DMS79 (cell line): ENCODE measurements at regions not wholly inside any gene's neighbourhood (a gene's known extent, or its start where the extent isn't known, plus 50 kb on each side); places are given as distances from the start of the nearest gene placed in this dataset.
"Not testable (repeated sequence)": the region's sequence is repeated elsewhere in the genome, so short reads cannot be mapped to it uniquely, and the experiment has no call there.

ENCODE experiments used
- DNase-seq: peaks from one replicate; lab custom pipeline; 2025; lab: John Stamatoyannopoulos, UW

- DNase-seq = no peak
Observed at GRCh38 chr12:92398565-92399309, 253.1 kb upstream of the BTG1 start.

GRCh38 chr12:92396647-92397252 lies 251.1 kb upstream of the BTG1 start:
- no peak for DNase-seq

GRCh38 chr12:92395322-92395721 lies 249.7 kb upstream of the BTG1 start:
- no peak for DNase-seq

GRCh38 chr12:92394895-92395294 lies 249.2 kb upstream of the BTG1 start:
- no peak for DNase-seq

- no peak for DNase-seq
Observed at GRCh38 chr12:92393504-92393903, 247.9 kb upstream of the BTG1 start.

- not testable (repeated sequence) for DNase-seq
Observed at GRCh38 chr12:92391726-92392125, 246.1 kb upstream of the BTG1 start.

GRCh38 chr12:92389466-92389865 lies 243.8 kb upstream of the BTG1 start:
- no peak for DNase-seq

GRCh38 chr12:92385296-92385695 lies 239.7 kb upstream of the BTG1 start:
- no peak for DNase-seq

- no peak for DNase-seq
Observed at GRCh38 chr12:92384571-92384970, 238.9 kb upstream of the BTG1 start.

- DNase-seq = no peak
Observed at GRCh38 chr12:92382383-92382878, 236.8 kb upstream of the BTG1 start.

GRCh38 chr12:92381856-92382255 lies 236.2 kb upstream of the BTG1 start:
- no peak for DNase-seq

- DNase-seq = no peak
Observed at GRCh38 chr12:92378682-92379479, 233.2 kb upstream of the BTG1 start.

- DNase-seq = not testable (repeated sequence)
Observed at GRCh38 chr12:92375504-92375903, 229.9 kb upstream of the BTG1 start.

GRCh38 chr12:92370828-92371227 lies 225.2 kb upstream of the BTG1 start:
- no peak for DNase-seq

GRCh38 chr12:92369636-92370035 lies 224.0 kb upstream of the BTG1 start:
- no peak for DNase-seq

GRCh38 chr12:92369056-92369455 lies 223.4 kb upstream of the BTG1 start:
- DNase-seq = no peak

GRCh38 chr12:92365836-92366235 lies 220.2 kb upstream of the BTG1 start:
- DNase-seq = no peak

- no peak for DNase-seq
Observed at GRCh38 chr12:92365333-92365732, 219.7 kb upstream of the BTG1 start.

- no peak for DNase-seq
Observed at GRCh38 chr12:92363295-92364146, 217.9 kb upstream of the BTG1 start.

- DNase-seq = no peak
Observed at GRCh38 chr12:92362785-92363184, 217.1 kb upstream of the BTG1 start.

- no peak for DNase-seq
Observed at GRCh38 chr12:92362126-92362525, 216.5 kb upstream of the BTG1 start.

- DNase-seq = no peak
Observed at GRCh38 chr12:92360543-92360942, 214.9 kb upstream of the BTG1 start.
